GM12878 (cell line): ENCODE measurements at regions not wholly inside any gene's neighbourhood (a gene's known extent, or its start where the extent isn't known, plus 50 kb on each side); places are given as distances from the start of the nearest gene placed in this dataset.

Source experiments
- ATAC-seq: fragments of 200-7000 bp; cut with Tn5 transposase; 3 replicates; pipeline ENCODE4 v1.9.1; 2020; ENCODE audit warnings: mild to moderate bottlenecking, moderate library complexity
- BruUV-seq: library from RNA; stranded (reverse); fragments of 400-500 nt; replicated peaks from 2 replicates; lab custom pipeline; 2021; lab: Mats Ljungman, UMichigan
- CTCF ChIA-PET: fragments of 300-600 bp; sonication (Branson Sonifier 250); formaldehyde crosslinking; extraction: SDS; loops from one replicate; lab custom pipeline; 2021; ENCODE audit warnings: inconsistent platforms; lab: Yijun Ruan, JAX
- POLR2A ChIA-PET: fragments of 350-600 bp; formaldehyde crosslinking; extraction: SDS; loops from one replicate; lab custom pipeline; 2021; ENCODE audit warnings: inconsistent platforms; lab: Charles Lee
- RAD21 ChIA-PET: fragments of 300-600 bp; sonication (Branson Sonifier 250); formaldehyde crosslinking; loops from one replicate; lab custom pipeline; 2023; ENCODE audit warnings: antibody characterized with exemption; ENCODE audit not compliant: unreplicated experiment; lab: Charles Lee
- SMC1A ChIA-PET: fragments of 300-600 bp; sonication (Branson Sonifier 250); formaldehyde crosslinking; loops from one replicate; lab custom pipeline; 2023; ENCODE audit not compliant: unreplicated experiment, uncharacterized antibody; lab: Charles Lee
- DNase-seq: peaks from one replicate; pipeline ENCODE4 v3.0.0-alpha.2; 2011; ENCODE audit warnings: low read depth, low spot score
- FAIRE-seq: peaks from 3 replicates; lab custom pipeline; 2011; peaks lifted over from hg19 to GRCh38; lab: Jason Lieb, UNC
- H2AFZ ChIP-seq: 2 replicates; pipeline ENCODE4 v1.6.0; 2011; ENCODE audit warnings: low read depth, low read length, control low read depth; ENCODE audit not compliant: control insufficient read depth
- H3K27ac ChIP-seq: 2 replicates; pipeline ENCODE4 v1.5.1; 2011; ENCODE audit warnings: control low read depth; ENCODE audit not compliant: control insufficient read depth, insufficient read depth
- H3K27me3 ChIP-seq, 2 experiments: replicated peaks in 1 of 2; 2 replicates each; pipeline versions ENCODE4 v1.6.0 to v1.6.1; 2011; ENCODE audit warnings: low read length in 1 of 2; ENCODE audit not compliant: control insufficient read depth in 2 of 2, insufficient read depth in 2 of 2
- H3K36me3 ChIP-seq, 2 experiments: 2 replicates each; pipeline ENCODE4 v1.5.1; 2011; ENCODE audit warnings: low read length in 1 of 2; ENCODE audit not compliant: control insufficient read depth in 2 of 2, insufficient read depth in 2 of 2
- H3K4me1 ChIP-seq: 2 replicates; pipeline ENCODE4 v1.6.1; 2011; ENCODE audit warnings: mild to moderate bottlenecking, low read length, moderate library complexity, mixed read lengths; ENCODE audit not compliant: control insufficient read depth, insufficient read depth
- H3K4me2 ChIP-seq: 2 replicates; pipeline ENCODE4 v1.6.0; 2011; ENCODE audit warnings: control low read depth; ENCODE audit not compliant: control insufficient read depth, insufficient read depth
- H3K4me3 ChIP-seq: fragments of 200-600 bp; sonication (generic); 2 replicates; pipeline ENCODE4 v1.5.1; 2016
- H3K79me2 ChIP-seq: 2 replicates; pipeline ENCODE4 v1.6.0; 2011; ENCODE audit warnings: low read length; ENCODE audit not compliant: control insufficient read depth, insufficient read depth
- H3K9ac ChIP-seq: 2 replicates; pipeline ENCODE4 v1.8.0; 2011; ENCODE audit warnings: low read length, control low read depth, mixed read lengths; ENCODE audit not compliant: control insufficient read depth, insufficient read depth
- H3K9me3 ChIP-seq: replicated peaks from 3 replicates; pipeline ENCODE4 v1.5.1; 2011; ENCODE audit warnings: mild to moderate bottlenecking, low read length; ENCODE audit not compliant: control insufficient read depth, insufficient read depth
- H4K20me1 ChIP-seq: 2 replicates; pipeline ENCODE4 v1.6.0; 2011; ENCODE audit not compliant: control insufficient read depth, insufficient read depth
- NR2C2 ChIP-seq: IDR thresholded peaks from 2 replicates; pipeline ENCODE4 v1.6.1; 2011; ENCODE audit warnings: borderline replicate concordance, low read depth; ENCODE audit not compliant: control insufficient read depth, insufficient read length
- POU2F2 ChIP-seq: IDR thresholded peaks from 3 replicates; pipeline ENCODE4 v1.6.1; 2011; ENCODE audit warnings: low read depth, mild to moderate bottlenecking, low read length, borderline replicate concordance
- SMAD1 ChIP-seq: fragments of 450-650 bp; IDR thresholded peaks from 2 replicates; pipeline ENCODE4 v1.6.1; 2018; ENCODE audit warnings: mild to moderate bottlenecking, low read depth; ENCODE audit not compliant: partially characterized antibody
- YBX1 ChIP-seq: fragments of 450-650 bp; IDR thresholded peaks from 2 replicates; pipeline ENCODE4 v1.6.1; 2016; ENCODE audit warnings: antibody characterized with exemption
- WGBS: methylation state at CpG from one replicate; pipeline ENCODE4 v1.1.6; 2016; ENCODE audit warnings: low lambda C conversion rate; ENCODE audit not compliant: insufficient replicate concordance, insufficient coverage; ENCODE audit errors: missing lambda C conversion rate; 5-methylcytosine and 5-hydroxymethylcytosine counted together
- in situ Hi-C: fragments of 300-500 bp; cut with MboI; formaldehyde crosslinking; loops from 9 replicates; pipeline ENCODE4 v1.14.3; 2018; ENCODE audit warnings: mixed read lengths
- intact Hi-C: fragments of 100-400 bp; cut with micrococcal nuclease; formaldehyde crosslinking; loops from one replicate; pipeline ENCODE4 v1.14.2; 2022; ENCODE audit not compliant: unreplicated experiment
- TF ChIP-seq, protein P1 (sequence below): IDR thresholded peaks from 2 replicates; pipeline ENCODE4 v1.6.1; 2012; ENCODE audit warnings: improper control_type of control experiment, low read depth, low read length; ENCODE audit not compliant: insufficient replicate concordance

DNA sequence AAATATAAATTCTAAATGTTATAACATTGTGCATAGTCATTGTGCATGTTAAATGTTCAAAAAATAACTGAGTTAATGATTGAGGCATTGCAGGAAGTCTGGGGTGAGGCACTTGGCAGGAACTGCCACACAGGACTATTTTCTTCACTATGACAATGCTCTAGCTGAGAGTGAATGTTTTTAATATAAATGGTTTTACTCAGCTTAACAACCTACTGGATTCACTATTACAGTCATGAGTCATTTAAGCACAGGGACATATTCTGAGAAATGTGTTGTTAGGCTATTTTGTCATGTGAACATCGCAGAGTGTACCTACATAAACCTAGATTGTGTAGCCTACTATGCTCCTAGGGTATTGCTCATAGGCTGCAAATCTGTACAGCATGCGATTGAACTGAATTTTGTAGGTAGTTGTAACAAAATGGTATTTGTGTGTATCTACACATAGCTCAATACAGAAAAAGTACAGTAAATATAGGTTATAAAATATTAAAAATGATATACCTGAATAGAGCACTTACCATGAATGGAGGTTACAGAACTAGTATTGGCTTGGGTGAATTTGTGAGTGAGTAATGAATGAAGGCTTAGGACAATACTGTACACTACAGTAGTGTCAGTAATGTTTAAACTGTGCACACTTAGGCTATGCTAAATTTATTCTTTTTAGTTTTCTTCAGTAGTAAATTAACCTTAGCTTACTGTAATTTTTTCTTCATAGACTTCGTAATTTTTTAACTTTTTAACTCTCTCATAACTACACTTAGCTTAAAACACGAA is 346.1 kb upstream of the PTGER4 start:
- ATAC-seq, result peak; percentile 30; the same call in 2 of the 3 replicates

More for the DNA sequence above, 346.1 kb upstream of the PTGER4 start:
- Histone ChIP-seq H4K20me1 (no peaks in the 10 kb centered on the region), H3K27ac (no peak overlapping the region), H3K9me3 (no peaks in the 10 kb centered on the region), H3K9ac (no peak overlapping the region), H2AFZ (no peak overlapping the region), H3K36me3 (no peaks in the 10 kb centered on the region), H3K4me3 (no peak overlapping the region), H3K27me3 (no peaks in the 10 kb centered on the region; a peak in 1 of 4 replicates), H3K79me2 (no peaks in the 10 kb centered on the region), H3K4me2 (no peak overlapping the region), H3K4me1 (no peaks in the 10 kb centered on the region)
- WGBS, result 0% methylated on average over 4 of the region's 4 CpGs
- ChIA-PET POLR2A (no interaction called here), RAD21 (no interaction called here), CTCF (interaction anchor here (0.9 kb wide), 1 partner anchor 14 kb away, joined by 3 read pairs; no protein-coding TSS in a partner anchor), SMC1A (no interaction called here)
- BruUV-seq, result no TSS peak
- no peak for DNase-seq
- FAIRE-seq, result no peak
- TF ChIP-seq POU2F2 (no peak), NR2C2 (no peak), YBX1 (no peak), SMAD1 (no peak)
- TF ChIP-seq, protein P1, sequence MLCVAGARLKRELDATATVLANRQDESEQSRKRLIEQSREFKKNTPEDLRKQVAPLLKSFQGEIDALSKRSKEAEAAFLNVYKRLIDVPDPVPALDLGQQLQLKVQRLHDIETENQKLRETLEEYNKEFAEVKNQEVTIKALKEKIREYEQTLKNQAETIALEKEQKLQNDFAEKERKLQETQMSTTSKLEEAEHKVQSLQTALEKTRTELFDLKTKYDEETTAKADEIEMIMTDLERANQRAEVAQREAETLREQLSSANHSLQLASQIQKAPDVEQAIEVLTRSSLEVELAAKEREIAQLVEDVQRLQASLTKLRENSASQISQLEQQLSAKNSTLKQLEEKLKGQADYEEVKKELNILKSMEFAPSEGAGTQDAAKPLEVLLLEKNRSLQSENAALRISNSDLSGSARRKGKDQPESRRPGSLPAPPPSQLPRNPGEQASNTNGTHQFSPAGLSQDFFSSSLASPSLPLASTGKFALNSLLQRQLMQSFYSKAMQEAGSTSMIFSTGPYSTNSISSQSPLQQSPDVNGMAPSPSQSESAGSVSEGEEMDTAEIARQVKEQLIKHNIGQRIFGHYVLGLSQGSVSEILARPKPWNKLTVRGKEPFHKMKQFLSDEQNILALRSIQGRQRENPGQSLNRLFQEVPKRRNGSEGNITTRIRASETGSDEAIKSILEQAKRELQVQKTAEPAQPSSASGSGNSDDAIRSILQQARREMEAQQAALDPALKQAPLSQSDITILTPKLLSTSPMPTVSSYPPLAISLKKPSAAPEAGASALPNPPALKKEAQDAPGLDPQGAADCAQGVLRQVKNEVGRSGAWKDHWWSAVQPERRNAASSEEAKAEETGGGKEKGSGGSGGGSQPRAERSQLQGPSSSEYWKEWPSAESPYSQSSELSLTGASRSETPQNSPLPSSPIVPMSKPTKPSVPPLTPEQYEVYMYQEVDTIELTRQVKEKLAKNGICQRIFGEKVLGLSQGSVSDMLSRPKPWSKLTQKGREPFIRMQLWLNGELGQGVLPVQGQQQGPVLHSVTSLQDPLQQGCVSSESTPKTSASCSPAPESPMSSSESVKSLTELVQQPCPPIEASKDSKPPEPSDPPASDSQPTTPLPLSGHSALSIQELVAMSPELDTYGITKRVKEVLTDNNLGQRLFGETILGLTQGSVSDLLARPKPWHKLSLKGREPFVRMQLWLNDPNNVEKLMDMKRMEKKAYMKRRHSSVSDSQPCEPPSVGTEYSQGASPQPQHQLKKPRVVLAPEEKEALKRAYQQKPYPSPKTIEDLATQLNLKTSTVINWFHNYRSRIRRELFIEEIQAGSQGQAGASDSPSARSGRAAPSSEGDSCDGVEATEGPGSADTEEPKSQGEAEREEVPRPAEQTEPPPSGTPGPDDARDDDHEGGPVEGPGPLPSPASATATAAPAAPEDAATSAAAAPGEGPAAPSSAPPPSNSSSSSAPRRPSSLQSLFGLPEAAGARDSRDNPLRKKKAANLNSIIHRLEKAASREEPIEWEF, result no peak
- in situ Hi-C loops, result no loop called here
- intact Hi-C loops, result no loop called here
